ENCODE measurements at regions not wholly inside any gene's neighbourhood (a gene's known extent, or its start where the extent isn't known, plus 50 kb on each side); places are given as distances from the start of the nearest gene placed in this dataset.
A peak's percentile ranks its signal among the peaks of the same experiment; 100 is the strongest.

DNA sequence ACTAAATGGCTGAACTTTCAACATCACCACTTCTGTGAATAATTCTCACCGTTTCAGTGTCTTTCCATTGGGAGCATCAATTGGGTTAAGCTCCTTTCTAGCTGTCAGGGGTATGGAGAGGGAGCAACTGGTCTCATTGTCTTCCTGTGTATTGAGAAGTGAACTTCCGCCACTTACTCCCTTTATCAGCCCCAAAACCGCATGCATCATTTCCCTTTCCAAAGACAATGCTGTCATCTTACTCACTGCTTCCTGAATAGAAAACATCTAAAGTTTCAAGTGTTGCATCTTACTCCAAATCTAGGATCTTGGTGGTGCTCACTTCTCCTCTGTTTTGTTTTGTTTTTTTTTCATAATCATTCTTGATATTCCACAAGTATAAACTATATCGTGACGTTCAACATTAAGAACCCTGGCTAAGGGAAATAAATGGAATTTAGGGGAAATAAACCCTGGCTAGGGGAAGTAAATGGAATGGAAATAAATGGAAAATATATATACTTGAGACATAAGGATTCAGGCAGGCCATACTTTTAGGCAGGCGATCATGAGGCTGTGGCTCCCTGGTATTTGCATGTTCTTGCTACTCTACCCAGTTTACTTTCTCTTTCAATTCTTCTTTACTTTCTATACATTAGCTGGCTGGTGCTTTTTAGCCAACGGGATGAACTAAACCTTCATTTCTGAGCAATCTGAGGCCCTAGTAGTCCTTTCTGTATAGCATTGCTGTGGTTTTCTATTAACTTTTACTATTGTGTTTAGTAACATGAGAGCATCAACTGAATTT lies 371.9 kb downstream of the BMPER start:
- DNase-seq = no peak

DNA sequence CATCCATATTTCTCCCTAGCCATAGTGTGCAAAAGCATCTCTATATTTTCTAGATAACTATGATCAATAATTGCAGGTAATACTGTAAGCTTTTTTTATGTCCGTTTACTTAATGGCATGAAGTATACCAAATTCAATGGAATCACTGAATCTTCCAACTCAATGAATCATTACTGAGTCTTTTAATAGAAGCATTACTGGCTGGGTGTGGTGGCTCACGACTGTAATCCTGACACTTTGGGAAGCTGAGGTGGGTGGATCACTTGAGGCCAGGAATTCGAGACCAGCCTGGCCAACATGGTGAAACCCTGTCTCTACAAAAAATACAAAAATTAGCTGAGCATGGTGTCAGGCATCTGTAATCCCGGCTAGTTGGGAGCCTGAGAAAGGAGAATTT lies 372.5 kb downstream of the BMPER start:
- no peak for DNase-seq

DNA sequence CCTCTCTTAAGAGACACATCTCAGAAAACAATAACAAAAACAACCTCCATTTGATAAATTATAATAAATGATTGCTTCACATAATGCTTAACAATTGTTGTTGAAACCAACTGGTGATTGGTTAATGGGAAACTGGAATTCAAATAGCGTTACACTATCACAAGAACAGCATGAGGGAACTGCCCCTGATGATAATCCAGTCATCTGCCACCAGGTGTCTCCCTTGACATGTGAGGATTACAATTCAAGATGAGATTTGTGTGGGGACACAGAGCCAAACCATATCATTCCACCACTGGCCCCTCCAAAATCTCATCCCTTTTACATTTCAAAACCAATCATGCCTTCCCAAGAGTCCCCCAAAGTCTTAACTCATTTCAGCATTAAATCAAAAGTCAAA lies 375.9 kb downstream of the BMPER start:
- no peak for DNase-seq

DNA sequence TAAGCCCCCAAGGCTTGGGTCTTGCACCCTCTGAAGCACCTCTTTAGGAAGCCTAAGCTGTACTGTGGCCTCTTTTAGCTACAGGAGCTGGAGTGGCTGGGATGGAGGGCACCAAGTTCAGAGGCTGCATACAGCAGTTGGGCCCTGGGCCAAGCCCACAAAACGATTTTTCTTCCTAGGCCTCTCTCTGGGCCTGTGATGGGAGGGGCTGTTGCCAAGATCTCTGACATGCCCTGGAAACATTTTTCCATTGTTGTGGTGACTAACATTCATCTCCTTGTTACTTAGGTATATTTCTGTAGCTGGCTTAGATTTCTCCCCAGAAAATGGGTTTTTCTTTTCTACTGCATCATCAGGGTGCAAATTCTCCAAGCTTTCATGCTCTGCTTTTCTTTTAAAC lies 375.7 kb upstream of the NPSR1 start:
- DNase-seq = no peak

DNA sequence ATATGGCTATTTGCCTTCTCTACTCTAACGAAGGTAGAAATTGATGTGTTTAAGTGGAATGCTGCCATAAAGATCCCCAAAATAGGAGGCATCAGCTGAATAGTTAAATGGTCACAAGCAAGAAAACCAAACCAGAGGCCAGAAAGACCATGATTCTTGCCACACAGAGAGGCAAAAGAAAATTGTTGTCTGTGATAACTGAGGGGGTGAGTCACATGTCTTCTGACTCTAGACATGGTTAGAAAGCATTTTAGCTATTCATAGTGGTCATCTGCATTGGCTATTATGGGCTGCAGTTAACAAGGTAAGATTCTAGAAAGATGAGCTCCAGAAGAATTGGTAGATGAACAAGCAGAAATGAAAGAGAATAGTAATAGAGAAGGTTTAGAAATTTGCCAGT lies 361.4 kb upstream of the NPSR1 start:
- no peak for DNase-seq

DNA sequence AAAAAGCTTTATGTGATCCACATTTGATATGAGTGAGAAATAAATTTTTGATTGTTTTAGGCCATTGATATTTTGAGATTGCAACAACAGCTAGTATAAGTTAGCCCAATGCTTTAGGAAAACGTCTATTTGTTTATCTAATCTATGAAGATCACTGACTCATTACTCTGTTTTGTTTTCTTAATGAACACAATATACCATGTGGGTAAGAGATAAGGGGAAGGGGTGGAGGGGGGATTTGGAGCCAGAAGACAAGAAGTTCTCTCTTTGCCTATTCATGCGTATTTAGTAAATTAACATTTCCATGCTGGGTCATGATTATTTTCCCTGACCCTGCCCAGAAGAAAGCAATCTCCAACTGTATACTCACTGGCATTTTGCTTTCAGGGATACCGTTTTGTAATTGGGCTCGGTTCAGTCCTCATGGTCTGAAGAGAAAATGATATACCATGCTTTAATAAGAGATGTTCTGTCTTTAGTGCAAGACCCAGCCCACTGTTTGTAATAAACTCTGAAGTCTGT lies 359.5 kb upstream of the NPSR1 start:
- no peak for DNase-seq

DNA sequence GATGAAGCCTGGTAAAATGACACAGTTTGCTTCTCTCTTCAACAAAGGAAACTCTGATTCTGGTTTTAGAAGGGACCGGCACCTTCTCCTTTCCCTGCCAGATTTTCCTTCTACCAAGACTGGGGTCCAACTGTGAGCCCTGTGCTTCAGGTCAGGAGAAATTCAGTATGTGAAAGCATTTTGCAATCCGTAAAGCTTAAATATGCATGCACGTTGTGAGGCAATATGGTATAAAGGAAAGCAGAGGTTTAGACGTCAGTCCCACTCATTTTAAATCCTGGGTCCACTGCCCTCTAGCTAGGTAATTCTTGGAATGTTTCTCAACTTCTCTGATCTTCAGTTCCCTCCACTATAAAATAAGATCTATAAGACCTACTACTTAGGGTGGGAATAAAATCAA lies 359.0 kb upstream of the NPSR1 start:
- DNase-seq = no peak

DNA sequence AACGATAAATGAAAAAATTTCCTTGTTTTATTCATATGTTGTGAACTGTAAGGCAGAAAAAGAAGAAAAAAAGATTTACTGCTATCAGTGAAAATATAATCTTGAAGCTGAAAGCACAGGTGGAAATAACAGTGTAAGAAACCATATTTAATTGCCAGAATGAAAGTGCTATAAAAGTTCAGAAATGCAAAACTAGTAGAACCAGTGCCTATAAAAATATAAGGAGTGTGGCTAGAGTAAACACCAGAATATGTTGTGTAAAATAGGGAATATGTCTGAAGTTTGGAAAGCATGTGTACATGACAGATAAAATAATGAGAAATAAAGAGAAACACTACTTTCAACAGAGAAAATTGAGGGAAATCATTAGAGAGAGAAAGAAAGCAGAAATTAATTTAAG lies 350.5 kb upstream of the NPSR1 start:
- DNase-seq = no peak

DNA sequence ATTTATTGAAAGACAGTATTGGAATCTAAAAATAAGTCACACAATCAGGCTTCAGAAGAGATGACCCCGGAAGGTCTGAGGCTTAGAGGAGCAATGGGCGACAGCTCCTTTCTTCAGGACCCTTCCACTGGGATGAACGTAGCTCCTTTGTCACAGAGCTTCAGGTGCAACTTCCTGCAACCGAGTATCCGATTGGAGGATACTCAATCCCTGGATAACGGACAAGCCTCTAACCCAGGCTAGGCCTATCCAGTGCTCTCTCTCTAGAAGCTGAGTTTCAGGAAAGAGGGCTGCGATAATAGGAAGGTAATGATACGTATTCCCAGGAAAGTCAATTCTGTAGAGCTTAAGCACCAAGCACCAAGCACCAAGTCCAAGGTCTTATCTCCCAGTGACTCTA lies 349.4 kb upstream of the NPSR1 start:
- DNase-seq = no peak

DNA sequence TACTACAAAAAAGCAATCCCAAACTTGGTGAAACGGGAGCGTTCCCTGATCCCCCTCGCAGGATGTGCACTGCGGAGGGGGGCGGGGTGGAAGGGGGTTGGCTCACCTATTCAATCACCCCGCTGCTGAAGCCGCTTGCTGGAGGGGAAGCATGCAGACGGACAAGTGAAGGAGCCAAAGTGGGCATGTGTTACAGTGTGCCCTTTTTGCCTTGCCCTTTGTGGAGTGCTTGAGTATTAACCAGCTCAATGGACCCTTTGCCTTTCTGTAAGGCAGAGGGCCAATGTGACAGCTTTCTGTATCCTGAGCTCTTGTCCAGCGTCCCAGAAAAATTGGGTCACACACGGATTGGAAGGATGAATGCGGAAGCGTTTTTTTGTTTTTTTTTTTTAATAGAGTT lies 348.9 kb upstream of the NPSR1 start:
- DNase-seq = no peak

DNA sequence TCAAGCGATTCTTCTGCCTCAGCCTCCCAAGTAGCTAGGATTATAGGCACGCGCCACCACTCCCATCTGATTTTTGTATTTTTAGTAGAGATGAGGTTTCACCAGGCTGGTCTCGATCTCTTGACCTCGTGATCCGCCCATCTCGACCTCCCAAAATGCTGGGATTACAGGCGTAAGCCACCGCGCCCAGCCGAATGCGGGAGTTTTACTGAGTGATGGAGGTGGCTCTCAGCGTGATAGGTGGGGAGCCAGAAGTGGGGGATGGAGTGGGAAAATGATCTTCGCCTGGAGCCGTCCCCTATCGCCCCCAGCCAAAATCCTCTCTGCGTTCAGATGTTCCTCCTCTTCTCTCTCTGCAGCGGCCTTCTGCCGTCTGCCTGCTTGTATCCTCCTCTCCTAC lies 348.4 kb upstream of the NPSR1 start:
- DNase-seq = no peak

DNA sequence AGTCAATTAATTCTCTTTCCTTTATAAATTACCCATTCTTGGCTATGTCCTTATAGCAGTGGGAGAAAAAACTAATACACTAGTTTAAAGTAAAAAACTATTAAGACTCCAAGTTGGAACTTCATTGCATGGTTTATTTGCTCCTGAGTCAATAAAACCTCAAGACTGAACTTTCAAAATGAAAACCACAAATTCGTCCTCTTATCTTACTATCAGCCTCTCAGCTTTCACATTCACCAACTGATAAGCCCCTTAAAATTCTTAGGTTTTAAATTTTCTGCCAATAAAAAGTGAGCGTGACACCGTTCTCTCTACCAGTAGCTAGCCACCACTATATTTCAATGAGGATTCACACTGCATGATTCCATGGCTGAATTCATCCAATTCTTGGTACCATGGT lies 346.4 kb upstream of the NPSR1 start:
- DNase-seq = no peak

DNA sequence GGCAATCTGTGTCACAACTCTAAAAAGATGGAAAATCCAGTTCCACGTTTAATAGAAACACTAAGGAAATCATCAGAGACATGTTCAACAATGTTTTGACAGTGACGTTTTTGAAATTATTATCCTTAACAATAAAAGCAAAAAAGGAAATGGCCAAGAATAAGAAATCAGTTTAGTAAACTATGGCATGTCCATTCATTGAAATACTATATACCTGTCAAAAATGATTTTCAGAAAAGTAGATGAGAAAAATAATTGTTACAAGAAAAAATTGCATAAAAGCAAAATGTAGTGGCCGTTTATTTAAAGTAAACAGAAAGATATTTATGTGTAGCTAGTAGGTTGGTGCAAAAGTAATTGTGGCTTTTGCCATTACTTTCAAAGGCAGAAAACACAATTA lies 345.4 kb upstream of the NPSR1 start:
- DNase-seq = no peak

DNA sequence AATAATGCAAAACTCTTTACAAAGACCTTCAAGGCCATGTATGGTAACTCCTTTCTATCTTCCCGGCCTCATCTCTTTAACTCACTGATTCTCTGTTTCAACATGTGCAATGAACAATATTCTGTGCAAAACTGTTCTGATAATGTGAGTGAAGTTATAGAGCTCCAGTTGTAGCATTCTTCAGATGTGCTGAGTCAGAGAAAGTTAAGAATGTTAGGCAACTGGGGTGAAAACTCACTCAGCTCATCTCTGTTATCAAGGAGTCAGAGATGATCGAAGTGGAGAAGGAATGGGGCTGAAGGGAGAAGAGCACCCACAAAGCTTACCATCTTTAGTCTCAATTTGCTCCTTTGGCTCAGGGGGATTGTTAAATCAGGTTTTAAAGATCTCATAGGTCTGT lies 344.7 kb upstream of the NPSR1 start:
- DNase-seq = no peak

DNA sequence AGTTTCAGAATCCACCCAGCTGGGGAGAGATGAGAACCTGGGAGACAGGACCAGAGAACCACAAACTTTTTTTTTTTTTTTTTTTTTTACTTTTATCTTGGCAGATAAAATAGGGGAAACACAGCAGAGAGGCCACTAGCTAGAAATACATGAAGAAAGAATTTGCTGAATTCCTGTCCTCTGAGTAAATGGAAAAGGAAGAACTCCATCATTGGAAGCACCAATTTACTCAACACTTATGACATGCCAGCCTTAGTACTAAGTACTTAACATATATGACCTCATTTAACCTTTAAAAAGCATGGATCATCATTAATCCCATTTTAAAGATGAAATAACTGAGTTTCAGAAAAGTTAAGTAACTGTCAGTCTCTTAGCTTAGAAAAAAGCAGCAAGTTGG lies 343.0 kb upstream of the NPSR1 start:
- DNase-seq = no peak

DNA sequence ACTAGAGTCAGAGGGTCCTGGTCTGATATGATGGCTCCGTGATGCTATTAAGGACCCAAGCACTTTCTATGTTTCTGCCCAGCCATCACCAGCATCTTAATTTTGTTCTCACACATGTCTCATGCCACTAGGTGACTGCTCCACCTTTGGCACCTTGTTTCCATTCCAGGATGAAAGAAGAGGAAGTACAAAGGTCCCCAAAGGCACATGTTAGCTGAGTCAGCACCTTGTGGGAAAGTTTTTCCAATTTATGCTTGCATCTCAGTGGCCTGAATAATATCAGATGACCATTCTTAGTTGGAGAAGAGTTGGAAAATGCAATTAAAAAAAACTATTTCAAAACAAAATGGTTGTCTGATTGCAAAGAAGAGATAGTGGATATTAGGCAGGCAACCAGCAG lies 341.0 kb upstream of the NPSR1 start:
- no peak for DNase-seq

DNA sequence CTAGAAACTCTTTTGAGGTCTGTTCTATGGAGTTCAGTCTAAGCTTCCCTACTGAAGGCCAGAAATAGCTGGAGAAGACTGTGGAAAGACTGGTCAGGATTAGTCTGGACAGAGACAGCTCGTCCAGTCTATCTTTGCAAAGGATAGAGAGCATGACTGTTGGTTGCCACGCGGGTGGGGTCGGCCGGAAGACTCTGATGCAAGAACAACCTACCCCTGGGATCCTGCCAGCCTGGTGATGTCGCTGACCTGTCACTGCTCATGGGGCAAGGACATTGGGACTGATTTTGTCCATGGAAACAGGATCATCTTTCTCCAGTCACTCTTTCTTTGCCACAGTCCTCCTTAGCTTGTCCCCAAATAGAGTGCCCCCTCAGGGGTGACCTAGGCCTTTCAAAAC lies 337.6 kb upstream of the NPSR1 start:
- DNase-seq = no peak

DNA sequence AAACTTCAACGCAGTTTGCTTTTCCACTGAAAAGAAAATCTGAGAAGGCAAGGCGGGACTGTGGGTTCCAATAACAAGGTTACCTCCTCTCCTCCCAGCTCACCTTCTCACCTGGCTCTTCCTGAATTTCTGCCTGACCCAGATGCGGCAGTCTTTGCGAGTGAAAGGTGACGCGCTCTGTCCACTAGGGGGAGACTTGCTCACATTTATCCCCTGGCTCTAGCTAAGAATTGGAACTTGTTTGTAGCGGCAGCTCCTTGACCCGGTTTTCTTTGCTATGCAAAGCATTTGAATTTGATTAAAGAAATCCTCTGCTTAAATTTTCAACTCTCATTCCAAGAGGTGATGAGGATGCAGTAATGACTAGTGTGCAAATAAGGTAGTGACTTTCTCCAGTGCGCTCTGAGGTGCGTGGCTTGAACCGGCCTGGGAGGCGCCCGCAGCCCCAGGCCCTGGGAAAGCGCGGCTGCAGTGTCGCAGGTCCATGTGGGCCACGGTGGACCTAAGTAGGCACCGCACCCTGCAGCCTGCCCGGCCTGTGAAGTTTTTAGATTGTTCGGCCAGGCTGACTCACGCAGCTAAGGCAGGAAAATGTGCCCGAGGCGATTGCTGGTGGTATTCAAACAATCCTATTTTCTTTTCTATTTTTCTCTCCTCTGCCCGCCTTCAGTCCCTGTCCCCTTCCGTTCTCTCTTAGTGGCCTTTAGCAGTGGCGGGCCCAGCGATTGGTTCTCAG lies 336.9 kb upstream of the NPSR1 start:
- DNase-seq = peak; percentile 68 to 80

DNA sequence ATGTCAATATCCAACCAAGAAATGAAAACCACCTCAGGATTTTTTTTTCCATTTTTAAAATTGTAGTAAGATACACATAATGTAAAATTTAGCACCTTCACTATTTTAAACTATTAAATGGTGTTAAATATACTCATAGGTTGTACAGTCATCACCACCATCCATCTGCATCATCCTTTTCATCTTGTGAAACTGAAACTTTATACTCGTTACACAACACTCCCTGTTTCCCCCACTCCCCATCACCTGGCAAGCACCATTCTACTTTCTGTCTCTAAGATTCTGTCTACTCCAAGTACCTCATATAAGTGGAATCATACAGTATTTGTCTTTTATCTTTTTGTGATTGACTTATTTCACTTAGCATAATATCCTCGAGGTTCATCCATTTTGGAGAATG lies 335.2 kb upstream of the NPSR1 start:
- DNase-seq = no peak

DNA sequence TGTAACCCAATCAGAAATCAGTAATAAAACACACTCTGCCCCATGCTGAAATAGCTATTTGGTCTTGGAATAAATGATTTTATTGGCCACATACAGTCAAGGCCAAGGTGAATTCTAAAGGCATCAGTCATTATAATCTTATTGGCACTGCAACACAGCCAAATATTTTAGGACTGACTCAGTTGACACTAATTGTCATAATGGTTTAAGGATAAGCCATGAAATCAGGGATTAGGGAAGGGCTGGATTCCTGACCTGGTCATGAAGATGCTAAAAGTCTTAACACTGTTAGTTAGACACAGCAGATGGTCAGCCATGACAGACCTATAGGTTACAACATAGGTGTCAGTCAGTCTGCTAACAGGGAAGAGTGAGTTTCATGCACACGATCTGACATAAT lies 330.3 kb upstream of the NPSR1 start:
- no peak for DNase-seq

DNA sequence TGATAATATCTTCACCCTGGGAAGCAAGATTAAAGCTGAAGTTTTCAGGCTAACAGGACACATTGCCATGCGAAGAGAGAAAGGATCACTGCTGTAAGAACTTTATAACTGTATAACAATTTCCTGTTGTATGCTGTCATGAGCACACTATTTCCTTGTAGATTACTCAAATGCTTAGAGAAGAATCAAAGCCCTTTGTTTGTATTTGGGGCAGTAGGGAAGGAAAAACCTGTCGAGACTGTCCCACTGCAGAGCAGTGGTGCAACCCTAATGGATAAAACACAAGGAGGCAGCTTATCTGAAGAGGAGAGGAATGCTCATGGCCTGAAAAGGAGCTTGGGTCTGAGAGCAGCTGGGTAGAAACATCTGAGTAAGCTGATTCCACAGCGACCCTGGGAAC lies 327.7 kb upstream of the NPSR1 start:
- DNase-seq = no peak

DNA sequence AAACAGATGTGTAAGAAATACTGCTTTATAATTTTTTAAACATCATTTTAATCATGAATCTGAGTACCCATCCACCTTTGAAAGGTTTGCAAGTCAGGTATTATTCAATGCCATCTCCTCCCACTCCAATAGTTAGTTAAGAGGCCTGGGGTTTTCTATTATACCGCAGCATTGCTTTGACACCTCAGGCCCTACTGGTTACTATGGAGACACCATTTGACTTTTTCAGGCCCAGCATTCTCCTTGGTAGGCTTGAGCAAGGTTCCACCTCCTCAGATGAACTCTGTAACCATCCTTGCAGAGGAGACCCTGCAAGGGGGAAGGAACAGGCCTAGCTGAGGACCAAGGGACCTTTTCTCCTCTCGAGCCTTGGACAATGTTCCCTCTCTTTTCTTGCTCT lies 326.9 kb upstream of the NPSR1 start:
- DNase-seq = no peak

DNA sequence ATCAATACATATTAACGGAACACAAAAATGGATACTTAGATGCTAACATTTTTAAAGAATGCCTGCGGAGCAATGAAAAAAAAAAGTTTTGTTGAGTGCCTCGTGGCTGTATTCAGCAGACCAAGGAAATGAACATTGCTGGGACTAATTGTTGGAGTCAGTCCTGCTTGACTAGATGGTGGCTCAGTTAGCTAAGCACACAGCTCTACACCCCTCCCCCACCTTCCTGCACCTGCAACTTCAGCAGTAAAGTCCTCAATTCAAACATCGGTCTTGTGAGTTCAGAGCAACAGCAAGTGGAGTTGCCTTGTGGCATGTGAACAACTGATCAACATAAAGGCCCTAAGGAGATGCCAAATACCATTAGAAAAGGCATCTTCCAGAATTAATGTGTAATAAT lies 326.0 kb upstream of the NPSR1 start:
- no peak for DNase-seq

DNA sequence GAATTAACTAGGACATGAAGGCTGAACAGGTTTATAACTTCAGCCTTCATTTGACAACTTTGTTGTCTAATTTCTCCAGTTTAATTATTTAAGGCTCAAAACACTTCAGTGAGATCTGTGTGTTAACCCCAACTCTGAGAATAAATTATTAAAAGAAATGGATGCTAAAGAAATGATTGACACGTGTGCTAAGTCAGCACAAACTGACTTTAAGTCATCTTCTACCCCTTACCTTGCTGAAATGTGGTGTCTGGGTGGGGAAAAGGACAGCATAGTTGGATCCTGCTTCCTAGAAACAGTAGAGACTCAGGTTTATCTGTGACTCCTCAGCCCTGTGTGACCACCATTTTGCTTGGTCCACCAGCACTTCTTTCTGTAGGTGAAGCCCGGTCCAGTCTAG lies 324.8 kb upstream of the NPSR1 start:
- DNase-seq = no peak

DNA sequence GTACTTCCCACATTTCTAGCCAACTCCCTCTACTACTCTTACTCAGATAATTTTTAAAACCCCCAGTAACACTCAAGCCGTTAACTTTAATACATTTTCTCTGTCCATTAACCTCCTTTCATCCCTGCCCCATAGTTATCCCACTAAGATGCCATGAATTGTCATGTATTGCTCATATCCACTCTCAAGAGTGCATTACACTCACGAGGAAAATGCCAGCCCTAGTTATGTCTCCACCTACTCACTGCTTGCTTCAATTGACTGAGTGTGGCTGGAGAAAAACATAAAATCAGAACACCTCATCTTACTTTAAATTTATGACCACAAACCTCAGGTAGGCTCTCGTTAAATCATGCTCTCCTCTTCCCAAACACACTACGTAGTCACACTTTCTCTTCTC lies 324.1 kb upstream of the NPSR1 start:
- no peak for DNase-seq
